SH-SY5Y (cell line): ENCODE measurements at regions not wholly inside any gene's neighbourhood (a gene's known extent, or its start where the extent isn't known, plus 50 kb on each side); places are given as distances from the start of the nearest gene placed in this dataset.

Experiments used
- GATA2 ChIP-seq: IDR thresholded peaks from 2 replicates; pipeline ENCODE4 v1.6.1; 2011; ENCODE audit warnings: mild to moderate bottlenecking, low read depth, low read length
- GATA3 ChIP-seq: IDR thresholded peaks from 2 replicates; pipeline ENCODE4 v1.6.1; 2011; ENCODE audit warnings: low read depth, mild to moderate bottlenecking, low read length, moderate library complexity

DNA sequence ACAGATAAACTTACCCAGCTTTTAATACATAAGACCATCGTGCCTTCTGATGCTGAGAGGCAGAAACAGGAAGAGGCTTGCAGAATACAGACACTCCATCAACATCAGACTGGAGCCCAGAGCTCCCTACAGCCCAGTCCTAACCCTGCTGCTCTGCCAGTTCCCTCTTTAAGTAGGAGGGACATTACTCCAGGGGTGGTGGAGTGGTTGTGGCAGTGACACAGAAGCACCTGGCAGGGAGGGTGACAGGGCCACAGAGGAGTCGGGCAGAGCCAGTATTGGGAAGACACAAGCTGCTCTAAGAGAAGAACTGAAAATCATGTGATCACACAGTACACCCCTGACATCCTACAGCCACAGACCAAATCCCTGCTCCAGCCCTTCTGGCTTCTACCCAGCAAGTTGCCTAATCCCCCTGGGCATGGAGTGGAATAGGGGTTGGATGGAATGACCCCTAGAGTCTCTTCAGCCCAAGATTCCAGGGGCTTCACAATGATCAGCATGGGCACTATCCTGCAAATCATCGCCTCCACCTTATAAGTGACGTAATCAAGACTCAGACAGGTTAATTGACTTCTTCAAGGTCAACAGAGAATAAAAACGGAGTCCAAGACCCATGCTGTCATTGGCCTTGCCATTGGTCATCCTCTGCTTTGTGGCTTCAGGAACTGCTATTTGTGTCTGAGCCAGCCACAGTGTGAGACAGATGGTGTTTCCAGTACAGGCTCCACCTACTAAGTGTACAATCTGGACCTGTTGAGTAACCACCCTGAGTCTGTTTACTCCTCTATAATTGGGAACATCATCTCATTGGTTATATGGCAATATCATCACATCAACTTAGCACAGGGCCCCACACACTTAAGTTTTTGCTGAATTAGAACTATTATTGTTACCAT is 61.1 kb upstream of the ZMIZ1 start:
- no peak for TF ChIP-seq GATA2
- no peak for TF ChIP-seq GATA3

DNA sequence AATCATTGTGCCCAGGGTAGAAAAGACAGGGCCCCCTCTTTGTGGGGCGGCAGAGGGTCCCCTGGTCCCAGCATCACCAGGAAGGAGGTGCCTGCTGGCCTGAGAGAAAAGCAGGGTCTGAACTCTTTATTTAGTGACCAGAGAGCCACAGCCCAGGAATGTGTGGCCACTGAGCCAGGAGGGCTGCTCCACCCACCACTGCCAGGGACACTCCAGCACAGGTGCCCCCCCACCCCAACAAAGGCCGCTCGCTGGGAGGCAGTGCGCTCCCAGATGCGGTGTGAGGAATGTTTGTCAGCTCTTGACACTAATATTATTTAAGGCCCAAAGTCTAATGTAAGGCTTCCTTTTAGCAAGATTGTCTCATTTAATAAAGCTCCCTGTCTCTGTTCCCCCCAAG is 59.6 kb upstream of the ZMIZ1 start:
- TF ChIP-seq GATA3, result no peak
- no peak for TF ChIP-seq GATA2

DNA sequence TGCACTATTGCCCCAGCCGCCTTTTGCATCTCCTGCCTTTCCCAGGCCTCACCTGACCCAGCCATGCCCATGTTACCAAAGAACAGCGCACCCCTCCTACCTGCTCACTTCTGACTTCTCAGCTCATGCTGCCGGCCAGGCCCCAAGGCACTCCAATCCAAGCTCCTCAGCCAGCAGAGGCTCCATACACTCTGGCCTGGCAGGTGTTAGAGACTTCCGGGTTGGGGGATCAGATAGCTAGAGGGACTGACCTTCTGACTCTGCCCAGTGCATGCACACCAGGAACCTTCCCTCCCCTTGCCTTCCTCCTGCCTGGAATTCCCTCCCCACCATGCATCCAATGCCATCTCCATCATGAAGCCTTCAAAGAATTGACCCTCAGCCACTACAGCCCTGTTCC is 56.2 kb upstream of the ZMIZ1 start:
- no peak for TF ChIP-seq GATA2
- TF ChIP-seq GATA3, result no peak

DNA sequence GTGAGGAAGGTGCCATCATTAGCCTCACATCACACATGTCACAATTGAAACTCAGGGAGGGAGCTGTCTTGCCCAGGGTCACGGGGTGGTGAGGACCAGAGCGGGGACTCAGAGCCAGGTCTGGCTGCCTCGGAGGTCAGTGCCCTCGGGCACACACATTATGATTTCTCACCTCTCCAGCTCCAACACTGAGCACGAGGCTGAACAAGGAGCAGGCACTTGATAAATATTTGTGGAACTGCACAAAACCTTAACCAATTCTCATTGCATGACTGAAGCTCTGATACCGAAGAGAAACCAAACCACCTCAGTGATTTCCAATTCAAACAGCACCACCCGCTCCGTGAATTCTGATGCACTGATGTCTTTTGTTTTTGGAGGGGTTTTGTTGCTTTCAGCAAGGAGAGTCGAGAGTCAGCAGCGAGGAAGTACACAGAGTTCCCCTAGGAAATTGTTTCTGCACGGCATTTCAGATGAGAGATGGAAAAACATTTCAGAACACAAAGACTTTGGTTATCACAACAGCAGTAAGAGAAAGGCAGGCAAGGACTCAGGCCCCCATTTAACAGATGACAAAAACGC is 55.3 kb upstream of the ZMIZ1 start:
- TF ChIP-seq GATA2, result no peak
- TF ChIP-seq GATA3, result no peak

DNA sequence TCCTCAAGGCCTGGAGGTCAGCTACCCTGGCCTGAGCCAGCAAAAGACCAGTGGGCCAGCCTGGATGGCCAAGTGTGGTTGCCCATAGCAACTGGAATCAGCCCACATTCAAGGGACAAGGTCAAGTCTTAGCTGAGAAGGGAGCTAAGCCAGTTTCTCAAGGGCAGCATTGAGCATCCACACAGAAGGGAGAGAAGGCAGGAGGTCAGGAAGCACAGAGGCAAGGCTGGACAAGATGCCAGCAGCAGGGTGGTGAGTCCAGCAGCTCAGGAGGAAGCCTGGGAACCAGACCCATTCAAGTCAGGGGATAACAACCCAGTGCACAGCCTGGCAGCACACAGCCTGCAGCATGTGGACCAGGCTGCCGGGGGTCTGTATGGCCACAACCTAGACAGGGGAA is 54.0 kb upstream of the ZMIZ1 start:
- TF ChIP-seq GATA3 (no peak), GATA2 (no peak)

DNA sequence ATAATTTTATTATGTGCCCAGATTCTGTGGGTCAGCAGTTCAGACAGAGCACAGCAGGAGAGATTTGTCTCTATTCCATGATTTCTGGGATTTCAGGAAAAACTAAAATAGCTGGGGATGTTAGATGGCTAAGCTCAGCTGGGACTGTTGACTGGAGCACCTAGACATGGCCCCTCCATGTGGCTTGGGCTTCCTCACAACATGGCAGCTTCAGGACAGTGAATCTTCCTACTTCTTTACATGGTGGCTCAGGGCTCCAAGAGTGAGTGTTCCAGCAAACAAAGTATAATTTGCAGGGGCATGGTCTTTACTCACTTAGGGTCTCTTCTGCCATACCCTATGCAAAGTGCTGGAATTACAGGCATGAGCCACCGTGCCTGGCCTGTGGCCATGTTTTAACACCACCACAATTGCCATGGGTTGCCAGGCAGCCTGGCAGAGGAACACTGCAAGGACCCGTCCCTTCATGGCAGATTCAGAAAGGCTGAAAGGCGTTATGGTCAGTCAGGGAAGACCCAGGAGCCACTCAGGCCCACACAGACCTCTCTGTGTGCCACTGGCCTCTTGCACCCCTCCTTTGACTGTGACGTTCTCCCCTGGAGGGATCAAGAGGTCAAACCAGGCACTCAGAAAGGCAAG is 50.8 kb upstream of the ZMIZ1 start:
- no peak for TF ChIP-seq GATA3
- TF ChIP-seq GATA2, result no peak

DNA sequence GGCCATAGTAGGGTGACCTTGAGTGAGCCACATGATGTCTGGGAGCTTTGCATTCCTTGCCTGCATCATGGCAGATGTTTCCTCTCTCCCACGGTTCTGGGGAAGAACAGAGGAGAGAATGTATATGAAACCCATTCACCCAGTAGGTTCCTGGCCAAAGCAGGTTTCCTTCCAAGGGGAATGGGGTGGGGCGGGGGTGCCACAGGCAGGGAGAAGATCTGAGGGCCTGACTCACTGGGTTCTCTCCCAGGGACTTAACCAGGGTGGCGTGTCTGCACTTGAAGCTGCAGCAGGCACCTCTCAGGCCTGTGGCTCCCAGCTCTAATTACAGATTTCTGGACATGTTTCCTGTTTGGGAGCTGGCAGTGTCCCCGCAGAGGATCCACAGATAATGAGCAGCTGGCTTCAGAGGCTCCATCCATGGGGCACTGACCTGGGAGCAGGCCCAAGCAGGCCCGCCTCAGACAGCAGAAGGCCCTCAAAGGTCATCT is 50.2 kb upstream of the ZMIZ1 start:
- peak; percentile 32; the same call in 1 of the 2 replicates for TF ChIP-seq GATA2
- TF ChIP-seq GATA3, result no peak
